Osteocyte (in vitro differentiated cells): ENCODE measurements at regions not wholly inside any gene's neighbourhood (a gene's known extent, or its start where the extent isn't known, plus 50 kb on each side); places are given as distances from the start of the nearest gene placed in this dataset.
A peak's percentile ranks its signal among the peaks of the same experiment; 100 is the strongest.

Experiments used
- DNase-seq: peaks from one replicate; pipeline ENCODE4 v3.0.0; 2021; ENCODE audit warnings: mixed read lengths; ENCODE audit not compliant: unreplicated experiment; ENCODE audit errors: extremely low spot score
- H3K27ac Mint-ChIP-seq: one replicate; pipeline ENCODE4 v1.8.0; 2021; ENCODE audit warnings: mild to moderate bottlenecking, mixed read lengths; ENCODE audit not compliant: unreplicated experiment
- H3K27me3 Mint-ChIP-seq: one replicate; pipeline ENCODE4 v1.8.0; 2021; ENCODE audit warnings: mixed read lengths; ENCODE audit not compliant: unreplicated experiment
- H3K36me3 Mint-ChIP-seq: one replicate; pipeline ENCODE4 v1.8.0; 2021; ENCODE audit warnings: mixed read lengths; ENCODE audit not compliant: unreplicated experiment
- H3K4me1 Mint-ChIP-seq: one replicate; pipeline ENCODE4 v1.8.0; 2021; ENCODE audit warnings: mixed read lengths; ENCODE audit not compliant: unreplicated experiment
- H3K4me3 Mint-ChIP-seq: one replicate; pipeline ENCODE4 v1.8.0; 2021; ENCODE audit warnings: mild to moderate bottlenecking, moderate library complexity, mixed read lengths; ENCODE audit not compliant: unreplicated experiment
- H3K9me3 Mint-ChIP-seq: one replicate; pipeline ENCODE4 v1.8.0; 2021; ENCODE audit warnings: mixed read lengths; ENCODE audit not compliant: unreplicated experiment
- CTCF ChIP-seq: fragments of 200-600 bp; sonication (generic); IDR thresholded peaks from 2 replicates; pipeline ENCODE4 v1.5.0; 2021; ENCODE audit warnings: antibody characterized with exemption, mild to moderate bottlenecking, moderate library complexity

GRCh38 chr2:238694136-238694755 is 153.6 kb upstream of the TWIST2 start:
- H3K27me3 Mint-ChIP-seq, result peaks cover 3% of the 10 kb centered on the region
- no peaks in the 10 kb centered on the region for H3K36me3 Mint-ChIP-seq
- no peak for DNase-seq
- H3K4me1 Mint-ChIP-seq, result no peaks in the 10 kb centered on the region
- H3K9me3 Mint-ChIP-seq, result no peaks in the 10 kb centered on the region
- H3K4me3 Mint-ChIP-seq, result no peak overlapping the region
- TF ChIP-seq CTCF, result no peak
- no peak overlapping the region for H3K27ac Mint-ChIP-seq

GRCh38 chr2:238694922-238695321 is 153.0 kb upstream of the TWIST2 start:
- no peak for DNase-seq
- Mint-ChIP-seq H3K4me3 (no peak overlapping the region), H3K4me1 (no peaks in the 10 kb centered on the region), H3K36me3 (no peaks in the 10 kb centered on the region), H3K27me3 (peaks cover 3% of the 10 kb centered on the region), H3K9me3 (no peaks in the 10 kb centered on the region), H3K27ac (no peak overlapping the region)
- TF ChIP-seq CTCF, result no peak

- TF ChIP-seq CTCF, result no peak
- no peak overlapping the region for H3K27ac Mint-ChIP-seq
- H3K36me3 Mint-ChIP-seq, result no peaks in the 10 kb centered on the region
- DNase-seq, result no peak
- H3K9me3 Mint-ChIP-seq, result no peaks in the 10 kb centered on the region
- peaks cover 3% of the 10 kb centered on the region for H3K27me3 Mint-ChIP-seq
- H3K4me1 Mint-ChIP-seq, result no peaks in the 10 kb centered on the region
- no peak overlapping the region for H3K4me3 Mint-ChIP-seq
These were observed 152.3 kb upstream of the TWIST2 start for GRCh38 chr2:238695538-238695937.

GRCh38 chr2:238696331-238696730 is 151.6 kb upstream of the TWIST2 start:
- no peak overlapping the region for H3K27ac Mint-ChIP-seq
- H3K9me3 Mint-ChIP-seq, result no peaks in the 10 kb centered on the region
- no peaks in the 10 kb centered on the region for H3K36me3 Mint-ChIP-seq
- peaks cover 3% of the 10 kb centered on the region for H3K27me3 Mint-ChIP-seq
- H3K4me1 Mint-ChIP-seq, result no peaks in the 10 kb centered on the region
- no peak for TF ChIP-seq CTCF
- peak; percentile 59 for DNase-seq
- no peak overlapping the region for H3K4me3 Mint-ChIP-seq

- Mint-ChIP-seq H3K9me3 (no peaks in the 10 kb centered on the region), H3K4me3 (no peak overlapping the region), H3K36me3 (no peaks in the 10 kb centered on the region), H3K4me1 (no peaks in the 10 kb centered on the region), H3K27me3 (peaks cover 3% of the 10 kb centered on the region), H3K27ac (no peak overlapping the region)
- DNase-seq, result no peak
- no peak for TF ChIP-seq CTCF
These were observed 151.1 kb upstream of the TWIST2 start for GRCh38 chr2:238696786-238697185.
